Dendritic cell treated with granulocyte-macrophage colony-stimulating factor and Interleukin-4, amounts not matched to agents 40 ng/mL and 50 ng/mL, for 4 days (primary cell): ENCODE measurements at regions not wholly inside any gene's neighbourhood (a gene's known extent, or its start where the extent isn't known, plus 50 kb on each side); places are given as distances from the start of the nearest gene placed in this dataset.
"Not testable (repeated sequence)": the region's sequence is repeated elsewhere in the genome, so short reads cannot be mapped to it uniquely, and the experiment has no call there.

Experiments
- H3K27ac Mint-ChIP-seq: one replicate; pipeline ENCODE4 v1.8.0; 2022; ENCODE audit warnings: mild to moderate bottlenecking, mixed read lengths
- H3K27me3 Mint-ChIP-seq: one replicate; pipeline ENCODE4 v1.8.0; 2022; ENCODE audit warnings: mild to moderate bottlenecking, mixed read lengths
- H3K36me3 Mint-ChIP-seq: one replicate; pipeline ENCODE4 v1.8.0; 2022; ENCODE audit warnings: low read depth, mixed read lengths
- H3K4me1 Mint-ChIP-seq: one replicate; pipeline ENCODE4 v1.8.0; 2022; ENCODE audit warnings: low read depth, mixed read lengths
- H3K4me3 Mint-ChIP-seq: one replicate; pipeline ENCODE4 v1.8.0; 2022; ENCODE audit warnings: mild to moderate bottlenecking, moderate library complexity, mixed read lengths
- H3K9me3 Mint-ChIP-seq: one replicate; pipeline ENCODE4 v1.8.0; 2022; ENCODE audit warnings: mixed read lengths
- intact Hi-C: fragments of 100-400 bp; cut with micrococcal nuclease; formaldehyde crosslinking; loops from one replicate; pipeline ENCODE4 v1.15.0; 2022

DNA sequence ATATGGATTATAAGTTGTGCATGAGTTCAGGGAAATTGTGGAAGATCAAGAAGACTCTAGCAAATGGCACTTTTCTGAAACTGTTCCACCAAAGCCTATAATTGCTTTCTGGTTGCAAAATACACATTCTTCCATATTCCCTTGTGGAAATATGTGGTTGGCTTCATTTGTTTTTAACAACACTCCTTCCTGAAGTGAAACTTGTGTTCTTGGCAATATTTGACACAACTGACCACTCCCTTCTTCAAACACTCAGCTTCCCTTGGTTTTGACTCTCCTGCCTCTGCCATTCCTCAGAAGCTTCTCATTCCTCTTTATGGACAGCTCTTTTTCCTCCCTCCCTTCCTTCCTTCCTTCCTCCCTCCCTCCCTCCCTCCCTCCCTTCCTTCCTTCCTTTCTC lies 192.3 kb downstream of the PMAIP1 start:
- Mint-ChIP-seq H3K4me3 (no peak overlapping the region), H3K4me1 (peaks cover 6% of the 10 kb centered on the region), H3K9me3 (peaks cover 8% of the 10 kb centered on the region), H3K27ac (no peak overlapping the region), H3K27me3 (no peaks in the 10 kb centered on the region), H3K36me3 (no peaks in the 10 kb centered on the region)
- intact Hi-C loops = no loop called here

- Mint-ChIP-seq H3K27me3 (no peaks in the 10 kb centered on the region), H3K4me3 (no peak overlapping the region), H3K4me1 (no peaks in the 10 kb centered on the region), H3K27ac (no peak overlapping the region), H3K36me3 (no peaks in the 10 kb centered on the region), H3K9me3 (peaks cover 8% of the 10 kb centered on the region)
- intact Hi-C loops = no loop called here
Measured at GRCh38 chr18:60090170-60090569, 190.4 kb downstream of the PMAIP1 start.

DNA sequence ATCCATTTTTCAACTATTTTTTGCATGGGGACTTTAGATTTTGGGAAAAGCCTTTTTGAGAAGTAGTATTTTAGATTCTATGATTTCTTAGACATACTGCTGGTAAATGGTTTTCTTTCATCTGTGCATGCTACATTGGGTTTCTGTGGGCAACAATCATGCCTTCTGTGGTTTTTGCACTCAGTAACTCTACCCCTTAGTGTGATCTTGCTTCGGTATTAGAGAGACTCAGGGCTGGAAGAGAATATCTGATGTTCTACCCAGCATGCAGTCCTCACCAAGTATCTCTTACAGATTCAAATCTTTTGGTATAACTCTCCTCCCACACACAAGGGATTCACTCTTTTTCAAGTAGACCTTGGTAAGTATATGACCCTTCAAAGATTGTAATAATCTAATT lies 183.0 kb downstream of the PMAIP1 start:
- intact Hi-C loops = no loop called here
- H3K36me3 Mint-ChIP-seq = no peaks in the 10 kb centered on the region
- no peaks in the 10 kb centered on the region for H3K4me1 Mint-ChIP-seq
- H3K27me3 Mint-ChIP-seq = peaks cover 2% of the 10 kb centered on the region
- H3K9me3 Mint-ChIP-seq = no peaks in the 10 kb centered on the region
- H3K4me3 Mint-ChIP-seq = no peak overlapping the region
- H3K27ac Mint-ChIP-seq = no peak overlapping the region

- Mint-ChIP-seq H3K4me1 (no peaks in the 10 kb centered on the region), H3K9me3 (no peaks in the 10 kb centered on the region), H3K4me3 (no peak overlapping the region), H3K27me3 (peaks cover 2% of the 10 kb centered on the region), H3K27ac (no peak overlapping the region), H3K36me3 (no peaks in the 10 kb centered on the region)
- intact Hi-C loops = no loop called here
Measured at GRCh38 chr18:60082282-60082681, 182.5 kb downstream of the PMAIP1 start.

- intact Hi-C loops = no loop called here
- H3K4me1 Mint-ChIP-seq = no peaks in the 10 kb centered on the region
- no peaks in the 10 kb centered on the region for H3K36me3 Mint-ChIP-seq
- no peak overlapping the region for H3K4me3 Mint-ChIP-seq
- H3K27ac Mint-ChIP-seq = no peak overlapping the region
- H3K9me3 Mint-ChIP-seq = peaks cover 27% of the 10 kb centered on the region
- peaks cover 2% of the 10 kb centered on the region for H3K27me3 Mint-ChIP-seq
Measured at GRCh38 chr18:60075477-60075876, 175.7 kb downstream of the PMAIP1 start.

DNA sequence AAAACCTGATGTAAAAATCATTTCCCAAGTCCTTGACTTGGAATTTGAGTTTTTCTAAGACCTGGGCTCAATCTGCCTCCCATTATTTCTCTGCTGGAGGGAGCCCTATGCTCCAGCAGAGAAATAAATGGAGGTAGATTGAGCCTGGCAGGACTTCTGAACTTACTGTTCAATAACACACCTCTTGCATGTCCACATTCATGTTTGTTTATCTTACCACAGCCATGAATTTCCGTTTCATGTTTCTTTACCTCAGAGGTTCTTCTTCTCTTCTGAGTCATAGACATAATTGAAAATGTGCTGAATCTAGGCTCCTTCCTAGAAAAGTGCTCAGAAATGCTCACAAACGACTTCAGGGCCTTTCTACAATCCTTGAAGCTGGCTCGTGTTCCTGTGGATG lies 170.8 kb downstream of the PMAIP1 start:
- Mint-ChIP-seq H3K36me3 (no peaks in the 10 kb centered on the region), H3K9me3 (peaks cover 17% of the 10 kb centered on the region), H3K27ac (no peak overlapping the region), H3K4me1 (no peaks in the 10 kb centered on the region), H3K27me3 (no peaks in the 10 kb centered on the region), H3K4me3 (no peak overlapping the region)
- intact Hi-C loops = no loop called here

GRCh38 chr18:60069145-60069544 lies 169.3 kb downstream of the PMAIP1 start:
- Mint-ChIP-seq H3K36me3 (no peaks in the 10 kb centered on the region), H3K4me3 (no peak overlapping the region), H3K27me3 (no peaks in the 10 kb centered on the region), H3K4me1 (no peaks in the 10 kb centered on the region), H3K9me3 (peaks cover 2% of the 10 kb centered on the region), H3K27ac (no peak overlapping the region)
- intact Hi-C loops = no loop called here

GRCh38 chr18:60067426-60068210 lies 167.8 kb downstream of the PMAIP1 start:
- Mint-ChIP-seq H3K4me3 (no peak overlapping the region), H3K36me3 (no peaks in the 10 kb centered on the region)
- intact Hi-C loops = no loop called here

GRCh38 chr18:60066219-60066975 lies 166.6 kb downstream of the PMAIP1 start:
- Mint-ChIP-seq H3K4me1 (no peaks in the 10 kb centered on the region), H3K4me3 (no peak overlapping the region), H3K27ac (no peak overlapping the region), H3K36me3 (no peaks in the 10 kb centered on the region), H3K27me3 (no peaks in the 10 kb centered on the region), H3K9me3 (no peaks in the 10 kb centered on the region)
- intact Hi-C loops = no loop called here

More at GRCh38 chr18:60067426-60068210, 167.8 kb downstream of the PMAIP1 start:
- Mint-ChIP-seq H3K27ac (no peak overlapping the region), H3K9me3 (no peaks in the 10 kb centered on the region), H3K27me3 (no peaks in the 10 kb centered on the region), H3K4me1 (no peaks in the 10 kb centered on the region)

- H3K9me3 Mint-ChIP-seq = no peaks in the 10 kb centered on the region
Measured at GRCh38 chr18:60064271-60064670, 164.5 kb downstream of the PMAIP1 start.

GRCh38 chr18:60062831-60063230 lies 163.0 kb downstream of the PMAIP1 start:
- intact Hi-C loops, H3K27ac Mint-ChIP-seq, H3K9me3 Mint-ChIP-seq, H3K36me3 Mint-ChIP-seq, H3K4me3 Mint-ChIP-seq, H3K4me1 Mint-ChIP-seq, H3K27me3 Mint-ChIP-seq: not testable (repeated sequence)

More at GRCh38 chr18:60064271-60064670, 164.5 kb downstream of the PMAIP1 start:
- intact Hi-C loops = no loop called here
- Mint-ChIP-seq H3K4me3 (no peak overlapping the region), H3K27ac (no peak overlapping the region), H3K36me3 (no peaks in the 10 kb centered on the region), H3K27me3 (no peaks in the 10 kb centered on the region), H3K4me1 (no peaks in the 10 kb centered on the region)

GRCh38 chr18:60062396-60062795 lies 162.6 kb downstream of the PMAIP1 start:
- H3K36me3 Mint-ChIP-seq = no peaks in the 10 kb centered on the region
- H3K9me3 Mint-ChIP-seq = no peaks in the 10 kb centered on the region
- H3K27me3 Mint-ChIP-seq = no peaks in the 10 kb centered on the region
- no peak overlapping the region for H3K27ac Mint-ChIP-seq
- no peaks in the 10 kb centered on the region for H3K4me1 Mint-ChIP-seq
- no peak overlapping the region for H3K4me3 Mint-ChIP-seq
- intact Hi-C loops = no loop called here

GRCh38 chr18:60060578-60060977 lies 160.8 kb downstream of the PMAIP1 start:
- Mint-ChIP-seq H3K4me3 (no peak overlapping the region), H3K27me3 (no peaks in the 10 kb centered on the region), H3K36me3 (no peaks in the 10 kb centered on the region), H3K9me3 (no peaks in the 10 kb centered on the region), H3K4me1 (no peaks in the 10 kb centered on the region), H3K27ac (no peak overlapping the region)
- intact Hi-C loops = no loop called here

GRCh38 chr18:60060026-60060425 lies 160.2 kb downstream of the PMAIP1 start:
- H3K9me3 Mint-ChIP-seq = no peaks in the 10 kb centered on the region
- no peaks in the 10 kb centered on the region for H3K36me3 Mint-ChIP-seq
- H3K27ac Mint-ChIP-seq = no peak overlapping the region
- H3K27me3 Mint-ChIP-seq = no peaks in the 10 kb centered on the region
- intact Hi-C loops = no loop called here
- no peaks in the 10 kb centered on the region for H3K4me1 Mint-ChIP-seq
- no peak overlapping the region for H3K4me3 Mint-ChIP-seq
